ENCODE measurements at regions not wholly inside any gene's neighbourhood (a gene's known extent, or its start where the extent isn't known, plus 50 kb on each side); places are given as distances from the start of the nearest gene placed in this dataset.
"Not testable (repeated sequence)": the region's sequence is repeated elsewhere in the genome, so short reads cannot be mapped to it uniquely, and the experiment has no call there.

GRCh38 chr7:63856466-63856865 is 142.2 kb upstream of the ZNF722 start:
- H3K4me3 ChIP-seq; H3K4me1 ChIP-seq; H3K27ac ChIP-seq (replicated peaks); DNase-seq; intact Hi-C loops (cut with micrococcal nuclease); H3K36me3 ChIP-seq; H3K27me3 ChIP-seq (ENCODE audit: low read depth): not testable (repeated sequence)
- H3K9me3 ChIP-seq (replicated peaks): peaks cover 95% of the 10 kb centered on the region

- H3K4me1 ChIP-seq: no peaks in the 10 kb centered on the region
- no peak overlapping the region for H3K27ac ChIP-seq (replicated peaks)
Measured at GRCh38 chr7:63867127-63867526, 131.5 kb upstream of the ZNF722 start.

GRCh38 chr7:63874242-63874641 is 124.4 kb upstream of the ZNF722 start:
- H3K27ac ChIP-seq (replicated peaks); H3K4me3 ChIP-seq; H3K4me1 ChIP-seq; H3K27me3 ChIP-seq (ENCODE audit: low read depth); intact Hi-C loops (cut with micrococcal nuclease); DNase-seq; H3K36me3 ChIP-seq: not testable (repeated sequence)
- peaks cover 100% of the 10 kb centered on the region for H3K9me3 ChIP-seq (replicated peaks)

More at GRCh38 chr7:63867127-63867526, 131.5 kb upstream of the ZNF722 start:
- Histone ChIP-seq H3K9me3 (replicated peaks) (peaks cover 99% of the 10 kb centered on the region), H3K4me3 (no peak overlapping the region), H3K36me3 (no peaks in the 10 kb centered on the region), H3K27me3 (ENCODE audit: low read depth) (no peaks in the 10 kb centered on the region)
- DNase-seq: no peak
- TF ChIP-seq CTCF (IDR thresholded peaks at IDR 0.05; ENCODE audit: borderline replicate concordance): no peak
- intact Hi-C loops (cut with micrococcal nuclease): no loop called here

- no peak overlapping the region for H3K4me3 ChIP-seq
Measured at GRCh38 chr7:63876707-63877322, 121.8 kb upstream of the ZNF722 start.

GRCh38 chr7:63887031-63887430 is 111.6 kb upstream of the ZNF722 start:
- Histone ChIP-seq H3K4me3 (no peak overlapping the region), H3K27me3 (ENCODE audit: low read depth) (peaks cover 4% of the 10 kb centered on the region), H3K27ac (replicated peaks) (no peak overlapping the region), H3K4me1 (no peaks in the 10 kb centered on the region), H3K9me3 (replicated peaks) (peaks cover 99% of the 10 kb centered on the region), H3K36me3 (no peaks in the 10 kb centered on the region)
- DNase-seq: no peak
- no peak for TF ChIP-seq CTCF (IDR thresholded peaks at IDR 0.05; ENCODE audit: borderline replicate concordance)
- intact Hi-C loops (cut with micrococcal nuclease): no loop called here

More at GRCh38 chr7:63876707-63877322, 121.8 kb upstream of the ZNF722 start:
- no peak for DNase-seq
- Histone ChIP-seq H3K27ac (replicated peaks) (no peak overlapping the region), H3K9me3 (replicated peaks) (peaks cover 100% of the 10 kb centered on the region), H3K36me3 (no peaks in the 10 kb centered on the region), H3K4me1 (no peaks in the 10 kb centered on the region), H3K27me3 (ENCODE audit: low read depth) (no peaks in the 10 kb centered on the region)
- intact Hi-C loops (cut with micrococcal nuclease): no loop called here
- TF ChIP-seq CTCF (IDR thresholded peaks at IDR 0.05; ENCODE audit: borderline replicate concordance): no peak

GRCh38 chr7:63899691-63900393 is 98.8 kb upstream of the ZNF722 start:
- TF ChIP-seq CTCF (IDR thresholded peaks at IDR 0.05; ENCODE audit: borderline replicate concordance): no peak
- H3K36me3 ChIP-seq: no peaks in the 10 kb centered on the region
- peak overlapping the region; percentile 78 for H3K27ac ChIP-seq (replicated peaks)
- H3K27me3 ChIP-seq (ENCODE audit: low read depth): no peaks in the 10 kb centered on the region
- intact Hi-C loops (cut with micrococcal nuclease): no loop called here
- peak; percentile 85 for DNase-seq
- peak overlapping the region; percentile 84 for H3K4me3 ChIP-seq
- H3K9me3 ChIP-seq (replicated peaks): peaks cover 47% of the 10 kb centered on the region
- peaks cover 16% of the 10 kb centered on the region for H3K4me1 ChIP-seq
